ENCODE measurements at regions not wholly inside any gene's neighbourhood (a gene's known extent, or its start where the extent isn't known, plus 50 kb on each side); places are given as distances from the start of the nearest gene placed in this dataset.

GRCh38 chr6:77548662-77549366 is 85.5 kb upstream of the HTR1B start (continued):
- peak; percentile 92 for TF ChIP-seq MLLT1 (IDR thresholded peaks at IDR 0.05)

DNA sequence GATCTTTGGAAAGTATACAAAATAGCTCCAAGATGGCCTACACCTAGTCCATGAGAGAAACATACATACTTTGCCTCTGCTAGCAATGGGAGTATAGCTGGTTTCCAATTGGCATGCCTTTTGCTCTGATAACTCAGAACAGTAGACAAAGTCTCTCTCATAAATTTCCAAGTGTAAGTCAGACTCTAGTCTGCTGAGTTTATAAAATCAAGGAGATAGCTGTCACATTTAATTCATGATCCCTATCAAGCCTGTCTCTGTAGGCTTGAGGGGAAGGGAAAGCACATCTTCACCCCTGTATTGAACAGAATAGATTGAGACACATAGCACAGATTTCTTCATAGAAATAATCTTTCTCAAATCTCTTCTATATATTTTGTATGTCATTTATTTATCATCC is 87.8 kb upstream of the HTR1B start:
- TF ChIP-seq IKZF1 (conservative IDR thresholded peaks at IDR 0.05) = no peak
- no TSS peak for BruUV-seq (replicated peaks)
- Histone ChIP-seq H3K79me2 (ENCODE audit: control insufficient read depth, insufficient read depth, low read length) (no peaks in the 10 kb centered on the region), H3K9me3 (replicated peaks; ENCODE audit: control insufficient read depth, insufficient read depth, low read length) (no peaks in the 10 kb centered on the region), H2AFZ (ENCODE audit: control insufficient read depth, low read depth, low read length) (no peak overlapping the region), H4K20me1 (ENCODE audit: control insufficient read depth, insufficient read depth) (no peaks in the 10 kb centered on the region), H3K27me3 (replicated peaks in 1 of 2; ENCODE audit: control insufficient read depth in 2 of 2, insufficient read depth in 2 of 2, low read length in 1 of 2) (no peaks in the 10 kb centered on the region), H3K36me3 (ENCODE audit: control insufficient read depth in 2 of 2, insufficient read depth in 2 of 2, low read length in 1 of 2) (no peaks in the 10 kb centered on the region), H3K4me1 (ENCODE audit: control insufficient read depth, insufficient read depth, low read length) (no peaks in the 10 kb centered on the region), H3K27ac (ENCODE audit: control insufficient read depth, insufficient read depth) (no peak overlapping the region), H3K4me2 (ENCODE audit: control insufficient read depth, insufficient read depth) (no peak overlapping the region), H3K9ac (ENCODE audit: control insufficient read depth, insufficient read depth, low read length) (no peak overlapping the region), H3K4me3 (no peak overlapping the region)
- ChIA-PET POLR2A (interaction anchor here (0.8 to 13.9 kb wide), 6 partner anchors 11 to 84 kb away, joined by 3 to 270 read pairs (median 5); no protein-coding TSS in a partner anchor), CTCF (interaction anchor here (0.7 to 8.5 kb wide), 5 partner anchors 10 to 69 kb away, joined by 3 to 96 read pairs (median 5); no protein-coding TSS in a partner anchor), RAD21 (ENCODE audit: unreplicated experiment) (interaction anchor here (0.6 to 16.2 kb wide), 13 partner anchors 10 to 269 kb away, joined by 3 to 315 read pairs (median 4); partner anchors contain the start of gene HTR1B), SMC1A (ENCODE audit: uncharacterized antibody, unreplicated experiment) (interaction anchor here (0.6 to 20.8 kb wide), 10 partner anchors 7 to 1641 kb away, joined by 3 to 524 read pairs (median 11); no protein-coding TSS in a partner anchor)
- in situ Hi-C loops (cut with MboI) = no loop called here
- FAIRE-seq = no peak
- DNase-seq (ENCODE audit: low read depth, low spot score) = no peak
- intact Hi-C loops (cut with micrococcal nuclease; ENCODE audit: unreplicated experiment) = no loop called here
- ATAC-seq = no peak

Measured in GM12878 (cell line).